Neural cell (in vitro differentiated cells): ENCODE measurements at regions not wholly inside any gene's neighbourhood (a gene's known extent, or its start where the extent isn't known, plus 50 kb on each side); places are given as distances from the start of the nearest gene placed in this dataset.

Source experiments
- EP300 ChIP-seq: fragments of 450-650 bp; conservative IDR thresholded peaks from 2 replicates; pipeline ENCODE4 v1.6.1; 2014; ENCODE audit warnings: antibody characterized with exemption, mild to moderate bottlenecking, moderate library complexity; ENCODE audit not compliant: poor library complexity, severe bottlenecking
- POLR2AphosphoS5 ChIP-seq: IDR thresholded peaks from 2 replicates; pipeline ENCODE4 v1.6.1; 2012
- TF ChIP-seq, protein P1 (sequence below): fragments of 450-650 bp; IDR thresholded peaks from 2 replicates; pipeline ENCODE4 v1.5.1; 2014; ENCODE audit warnings: antibody characterized with exemption, mild to moderate bottlenecking, moderate library complexity; ENCODE audit not compliant: poor library complexity, severe bottlenecking

DNA sequence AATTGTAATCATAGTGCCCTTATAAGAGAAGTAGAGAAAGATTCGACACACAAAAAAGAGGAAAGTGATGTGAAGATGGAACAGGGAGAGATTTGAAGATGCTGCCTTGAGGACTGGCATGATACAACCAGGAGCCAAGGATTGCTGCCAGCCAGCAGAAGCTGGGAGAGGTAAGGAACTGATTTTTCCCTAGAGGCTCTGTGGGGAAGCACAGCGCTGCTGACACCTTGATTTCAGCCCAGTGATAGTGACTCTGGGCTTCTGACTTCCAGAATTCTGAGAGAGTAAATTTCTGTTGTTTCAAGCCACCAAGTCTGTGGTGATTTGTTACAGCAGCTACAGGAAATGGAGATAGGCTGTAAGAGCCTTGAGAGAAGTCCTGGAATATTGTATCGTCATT lies 98.2 kb downstream of the RAB11FIP2 start:
- TF ChIP-seq, protein P1, sequence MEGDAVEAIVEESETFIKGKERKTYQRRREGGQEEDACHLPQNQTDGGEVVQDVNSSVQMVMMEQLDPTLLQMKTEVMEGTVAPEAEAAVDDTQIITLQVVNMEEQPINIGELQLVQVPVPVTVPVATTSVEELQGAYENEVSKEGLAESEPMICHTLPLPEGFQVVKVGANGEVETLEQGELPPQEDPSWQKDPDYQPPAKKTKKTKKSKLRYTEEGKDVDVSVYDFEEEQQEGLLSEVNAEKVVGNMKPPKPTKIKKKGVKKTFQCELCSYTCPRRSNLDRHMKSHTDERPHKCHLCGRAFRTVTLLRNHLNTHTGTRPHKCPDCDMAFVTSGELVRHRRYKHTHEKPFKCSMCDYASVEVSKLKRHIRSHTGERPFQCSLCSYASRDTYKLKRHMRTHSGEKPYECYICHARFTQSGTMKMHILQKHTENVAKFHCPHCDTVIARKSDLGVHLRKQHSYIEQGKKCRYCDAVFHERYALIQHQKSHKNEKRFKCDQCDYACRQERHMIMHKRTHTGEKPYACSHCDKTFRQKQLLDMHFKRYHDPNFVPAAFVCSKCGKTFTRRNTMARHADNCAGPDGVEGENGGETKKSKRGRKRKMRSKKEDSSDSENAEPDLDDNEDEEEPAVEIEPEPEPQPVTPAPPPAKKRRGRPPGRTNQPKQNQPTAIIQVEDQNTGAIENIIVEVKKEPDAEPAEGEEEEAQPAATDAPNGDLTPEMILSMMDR = no peak
- TF ChIP-seq EP300 (no peak), POLR2AphosphoS5 (no peak)
